HG03565 (cell line): ENCODE measurements at regions not wholly inside any gene's neighbourhood (a gene's known extent, or its start where the extent isn't known, plus 50 kb on each side); places are given as distances from the start of the nearest gene placed in this dataset.

Source experiments
- ATAC-seq: cut with Tn5 transposase; IDR thresholded peaks from one replicate; pipeline ENCODE4 v1.9.1; 2021; ENCODE audit warnings: mild to moderate bottlenecking, moderate library complexity; ENCODE audit not compliant: unreplicated experiment

GRCh38 chr10:1872151-1872726 lies 134.9 kb upstream of the ADARB2 start:
- ATAC-seq, result no peak

DNA sequence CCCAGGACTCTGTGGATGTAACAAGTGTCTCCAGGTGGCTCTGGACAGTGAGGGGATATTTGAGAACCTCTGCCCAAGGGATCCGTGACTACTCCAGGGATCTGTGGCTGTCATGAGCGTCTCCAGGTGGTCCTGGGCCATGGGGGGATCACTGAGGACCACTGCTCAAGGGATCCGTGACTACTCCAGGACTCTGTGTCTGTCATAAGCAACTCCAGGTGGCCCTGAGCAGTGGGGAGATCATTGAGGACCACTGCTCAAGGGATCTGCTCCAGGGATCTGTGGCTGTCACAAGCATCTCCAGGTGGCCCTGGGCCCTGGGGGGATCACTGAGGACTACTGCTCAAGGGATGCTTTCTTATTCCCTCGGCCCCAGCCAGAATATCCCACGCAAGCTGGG lies 133.2 kb upstream of the ADARB2 start:
- ATAC-seq, result no peak

DNA sequence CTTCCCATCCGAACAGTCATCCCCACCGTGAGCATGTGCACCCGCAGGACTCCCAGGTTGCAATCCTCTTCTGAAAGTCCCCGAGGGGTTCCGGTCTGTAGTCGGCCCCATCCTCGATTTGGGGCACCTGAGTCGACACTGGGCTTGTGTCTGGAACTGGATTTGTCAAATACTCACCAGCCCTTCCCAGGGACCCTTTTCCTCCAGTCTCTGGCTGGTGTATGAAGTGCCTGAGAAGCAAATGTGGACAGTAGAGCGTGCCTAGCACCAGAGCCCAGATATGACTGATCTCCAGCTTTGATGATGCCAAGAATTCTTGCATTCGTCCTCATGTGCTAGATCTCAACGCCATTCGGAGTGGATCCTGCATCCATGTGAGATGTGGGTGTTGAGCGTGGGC lies 132.5 kb upstream of the ADARB2 start:
- ATAC-seq, result no peak

- no peak for ATAC-seq
These were observed 123.0 kb upstream of the ADARB2 start for GRCh38 chr10:1860351-1860750.

DNA sequence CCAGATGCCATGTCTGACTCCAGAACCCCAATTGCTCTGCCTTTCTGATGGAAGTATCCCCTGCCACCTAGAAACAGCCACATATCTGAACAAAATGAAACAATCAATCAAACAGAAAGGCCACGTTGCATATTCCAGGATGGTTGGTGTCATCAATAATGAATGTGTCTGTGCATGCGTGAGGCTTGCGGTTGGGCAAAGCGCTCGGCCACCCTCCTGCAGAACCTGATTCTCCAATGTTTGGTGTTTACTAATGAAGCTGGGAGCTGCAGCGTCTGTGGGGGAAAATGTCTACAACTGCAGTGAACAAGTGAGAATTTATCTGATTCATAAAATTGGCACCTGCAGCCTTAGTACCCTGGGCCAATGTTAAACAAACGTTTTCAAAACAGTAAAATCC lies 121.2 kb upstream of the ADARB2 start:
- ATAC-seq, result no peak

DNA sequence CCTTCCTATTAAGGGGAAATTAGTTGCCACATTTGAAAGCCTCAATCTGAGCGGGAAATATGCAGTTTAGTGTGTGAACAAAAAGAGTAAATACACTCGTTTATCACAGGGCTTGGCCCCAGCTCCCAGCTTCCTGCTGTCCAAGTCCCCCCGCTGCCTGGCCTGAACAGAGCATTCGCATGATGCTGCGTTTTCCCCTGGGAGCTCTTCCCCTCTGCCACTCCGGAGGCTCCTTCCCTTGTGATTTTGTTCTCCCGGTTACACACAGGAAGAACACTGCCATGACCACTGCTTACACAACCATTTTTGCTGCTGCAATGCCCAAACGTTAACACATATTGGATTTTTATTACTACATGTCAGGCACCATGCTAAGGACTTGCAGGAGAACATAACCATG lies 120.7 kb upstream of the ADARB2 start:
- ATAC-seq, result no peak

DNA sequence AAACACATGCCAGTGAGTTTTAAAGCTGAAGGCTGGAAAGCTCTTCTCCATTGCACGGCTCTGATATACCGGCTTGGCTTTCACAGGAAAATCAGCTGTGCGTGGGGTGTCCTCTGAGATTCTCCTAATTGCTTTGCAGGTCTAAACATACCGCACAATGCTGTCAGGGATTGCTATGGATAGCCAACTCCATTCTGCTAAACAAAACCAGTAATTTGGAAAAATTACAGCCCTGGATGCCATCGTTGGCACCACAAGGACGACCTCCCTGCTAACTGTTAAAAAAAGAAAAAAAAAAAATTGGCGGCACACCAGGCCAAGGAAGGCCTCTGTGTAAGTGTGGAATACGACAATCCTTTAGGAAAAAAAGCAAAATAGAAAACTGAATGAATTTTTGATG lies 118.6 kb upstream of the ADARB2 start:
- ATAC-seq, result no peak

DNA sequence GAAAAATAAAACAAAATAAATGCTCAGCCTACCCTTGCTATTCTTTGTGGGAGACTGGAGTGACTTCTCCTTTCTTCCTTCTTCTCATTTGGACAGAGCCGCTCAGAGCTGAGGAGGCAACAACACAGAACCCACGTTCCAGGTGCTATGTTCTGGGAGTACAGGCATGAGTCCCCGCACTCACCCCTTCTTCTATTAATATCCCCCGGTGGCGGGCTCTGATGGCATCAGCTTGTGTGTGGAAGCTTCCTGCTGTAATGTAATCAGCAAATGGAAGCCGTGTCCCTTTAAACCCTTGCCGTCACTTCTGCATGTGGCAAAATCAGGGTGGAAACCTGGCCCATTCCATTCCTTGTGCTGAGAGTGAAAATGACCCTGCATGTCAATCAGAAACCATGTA lies 116.9 kb upstream of the ADARB2 start:
- ATAC-seq, result no peak

DNA sequence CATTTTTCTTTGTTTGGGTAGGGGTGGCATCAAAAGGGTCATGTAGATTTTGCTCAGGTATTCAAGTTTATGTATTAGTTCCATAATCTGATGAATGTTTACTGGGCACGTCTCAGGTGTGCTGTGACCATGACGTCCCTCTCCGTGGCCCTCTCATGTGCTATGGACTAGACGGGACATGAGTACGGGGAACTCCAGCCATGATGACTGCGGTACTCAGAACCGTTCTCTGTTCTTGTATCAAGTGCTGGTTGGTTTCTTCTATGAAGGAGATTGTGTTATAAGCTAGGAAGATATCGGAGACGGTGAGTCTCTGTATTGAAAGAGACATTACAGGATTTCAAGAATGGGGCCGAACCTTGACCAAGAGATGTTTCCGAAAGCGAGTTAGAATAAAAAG lies 116.5 kb upstream of the ADARB2 start:
- ATAC-seq, result no peak

DNA sequence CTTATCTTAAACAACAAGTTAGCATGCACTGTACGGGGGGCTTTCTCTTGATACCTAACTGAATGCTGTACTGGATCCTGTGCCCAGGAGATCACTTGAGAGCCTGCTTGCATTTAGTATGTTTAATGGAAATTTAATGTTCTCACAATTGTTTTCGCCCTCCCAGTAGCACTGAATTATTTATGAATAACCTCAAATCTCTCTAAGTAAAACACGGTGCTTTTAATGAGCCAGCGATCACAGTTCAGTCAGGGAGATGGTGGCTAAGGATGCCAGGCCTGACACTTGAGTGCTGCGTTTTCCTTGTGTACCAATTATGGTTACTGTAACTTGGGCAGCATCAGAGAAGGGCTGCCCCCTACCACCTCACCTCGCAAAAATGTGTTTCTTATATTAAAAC lies 115.5 kb upstream of the ADARB2 start:
- no peak for ATAC-seq

DNA sequence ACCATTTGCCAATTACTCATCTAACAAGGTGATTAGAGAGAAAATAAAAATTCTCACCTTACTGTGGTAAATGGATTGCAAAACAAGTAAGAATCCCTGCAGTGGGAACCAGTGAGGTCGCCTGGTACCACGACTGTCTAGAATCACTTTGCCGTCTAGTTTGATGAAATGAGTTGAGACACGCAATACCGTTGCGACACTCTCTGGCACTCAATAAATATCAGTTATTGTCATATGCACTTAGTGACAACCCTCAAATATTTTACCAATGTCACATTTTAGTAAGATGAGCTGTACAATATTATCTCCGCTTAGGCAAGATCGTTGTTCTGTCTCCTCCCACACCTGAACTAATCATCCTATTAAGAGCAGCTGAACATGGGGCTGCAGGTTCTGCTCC lies 114.4 kb upstream of the ADARB2 start:
- ATAC-seq, result no peak

GRCh38 chr10:1850971-1851527 lies 113.7 kb upstream of the ADARB2 start:
- ATAC-seq, result no peak

GRCh38 chr10:1847361-1847760 lies 110.0 kb upstream of the ADARB2 start:
- no peak for ATAC-seq

DNA sequence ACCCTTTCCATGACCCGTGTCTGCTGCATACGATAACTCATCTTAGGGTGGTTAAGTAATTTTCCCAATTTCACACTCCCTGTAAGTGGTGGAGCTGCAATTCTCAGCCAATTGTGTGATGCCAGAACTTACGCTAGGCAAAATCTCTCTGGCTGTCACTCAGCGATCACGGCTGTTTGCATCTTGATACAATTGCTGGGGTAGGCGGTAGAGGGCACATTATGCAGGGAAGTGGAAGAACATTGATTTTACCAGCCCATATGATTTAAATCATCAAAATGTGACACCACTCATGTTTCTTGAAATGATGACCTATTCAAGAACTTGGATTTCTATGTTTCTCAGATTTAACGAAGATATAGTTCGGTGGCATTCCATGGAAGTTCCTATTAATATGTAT lies 108.7 kb upstream of the ADARB2 start:
- ATAC-seq, result no peak

DNA sequence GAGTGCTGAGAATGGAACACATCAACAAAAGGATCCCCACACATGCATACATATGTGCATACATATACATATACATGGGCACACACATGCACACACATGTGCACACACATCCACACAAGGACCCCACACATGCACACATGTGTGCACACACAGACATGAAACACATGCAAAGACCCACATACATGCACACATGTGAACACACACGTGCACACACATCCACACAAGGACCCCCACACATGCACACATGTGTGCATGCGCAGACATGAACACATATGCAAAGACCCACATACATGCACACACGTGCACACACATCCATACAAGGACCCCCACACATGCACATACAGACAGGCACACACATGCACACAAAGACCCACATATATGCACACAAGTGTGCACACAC lies 104.4 kb upstream of the ADARB2 start:
- no peak for ATAC-seq

DNA sequence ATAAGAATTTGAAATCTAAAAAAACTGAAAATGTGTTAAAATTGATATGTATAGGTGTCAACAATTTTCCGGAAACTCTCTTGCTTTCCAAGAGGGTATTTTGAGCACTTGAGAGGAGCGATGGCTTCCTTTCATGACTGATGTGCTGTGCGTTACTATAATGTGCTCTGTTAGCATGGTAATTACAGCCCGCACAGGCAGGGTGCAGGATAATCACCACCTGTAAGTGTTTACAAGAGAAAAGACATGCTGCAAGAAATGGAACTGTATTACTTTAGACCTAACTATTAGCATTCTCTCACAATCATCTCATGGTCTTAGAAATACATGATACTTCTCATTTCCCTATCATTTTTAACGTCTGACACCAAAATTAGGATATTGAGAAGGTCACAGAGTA lies 92.4 kb upstream of the ADARB2 start:
- ATAC-seq, result no peak

DNA sequence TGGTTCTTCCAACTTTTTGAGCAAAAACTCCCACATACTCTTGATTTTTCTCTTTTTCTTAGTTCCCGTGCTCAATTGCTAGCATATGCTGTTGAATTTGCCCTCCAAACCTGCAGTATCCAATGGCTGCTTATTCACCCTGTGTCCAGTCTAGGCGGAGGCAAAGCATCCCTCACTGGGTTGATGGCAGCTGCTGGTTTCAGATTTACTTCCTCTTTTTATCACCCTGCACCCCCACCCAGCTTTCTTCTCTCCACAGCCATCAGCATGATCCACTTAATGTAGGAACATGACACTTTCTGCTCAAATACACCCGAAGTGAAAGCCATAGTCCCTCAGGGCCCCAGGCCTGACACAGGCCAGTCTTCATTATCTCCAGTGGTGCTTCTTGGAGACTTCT lies 87.6 kb upstream of the ADARB2 start:
- ATAC-seq, result no peak

DNA sequence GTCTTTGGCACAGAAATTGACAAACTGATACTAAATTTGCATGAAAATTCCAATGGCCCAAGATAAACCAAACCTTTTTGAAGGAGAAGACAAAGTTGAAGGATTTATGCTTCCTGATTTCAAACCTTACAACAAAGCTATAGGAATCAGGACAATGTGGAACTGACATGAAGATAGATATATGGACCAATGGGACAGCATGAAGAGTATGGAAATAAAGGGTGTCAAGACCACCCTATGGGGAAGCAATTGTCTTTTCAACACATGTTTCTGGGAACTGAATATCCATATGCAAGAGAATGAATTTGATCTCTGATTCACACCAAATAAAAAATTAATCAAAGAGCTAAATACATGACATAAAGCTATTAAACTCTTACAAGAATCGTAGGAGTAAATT lies 77.2 kb upstream of the ADARB2 start:
- ATAC-seq, result no peak

GRCh38 chr10:1809139-1809741 lies 71.9 kb upstream of the ADARB2 start:
- no peak for ATAC-seq

DNA sequence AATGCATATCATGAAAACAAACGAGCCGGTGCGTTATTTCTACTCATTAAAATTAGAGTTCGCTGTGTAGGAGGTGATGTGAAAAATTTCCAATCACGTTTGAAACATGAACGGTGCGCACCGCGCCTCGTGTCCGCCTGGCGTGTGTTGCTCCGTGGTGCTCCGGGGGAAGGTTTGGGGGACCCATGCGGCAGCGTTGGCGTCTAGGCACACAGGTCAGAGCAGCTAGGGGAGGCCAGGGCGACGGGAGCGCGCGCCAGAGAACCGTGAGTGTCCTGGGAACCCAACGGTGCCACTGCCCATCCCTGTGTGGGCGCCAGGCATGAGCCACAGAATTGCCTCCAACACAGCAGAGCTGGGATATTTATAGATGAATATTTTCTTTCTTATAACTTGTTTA lies 70.6 kb upstream of the ADARB2 start:
- ATAC-seq, result no peak

- ATAC-seq, result no peak
These were observed 69.9 kb upstream of the ADARB2 start for GRCh38 chr10:1807196-1807595.

DNA sequence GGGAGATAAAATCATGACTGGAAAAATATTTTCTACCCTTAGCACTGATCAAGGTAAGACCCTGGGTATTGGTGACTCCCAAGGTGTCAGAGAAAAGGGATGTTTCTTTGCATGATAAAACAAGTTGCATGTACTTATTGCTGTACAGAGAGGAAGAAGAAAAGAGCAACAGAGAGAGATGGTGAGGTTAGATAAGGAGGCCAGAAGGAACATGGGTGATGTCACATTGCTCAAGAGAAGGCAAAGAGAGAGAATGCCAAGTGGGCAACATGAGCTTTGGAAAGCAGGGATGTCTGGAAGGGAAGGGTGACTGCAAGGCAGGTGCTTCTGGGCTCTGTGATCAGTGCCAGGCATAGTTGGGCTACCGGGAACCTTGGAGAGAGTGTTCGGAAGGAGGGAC lies 65.1 kb upstream of the ADARB2 start:
- no peak for ATAC-seq

GRCh38 chr10:1788401-1788800 lies 51.1 kb upstream of the ADARB2 start:
- no peak for ATAC-seq
